ENCODE measurements at regions not wholly inside any gene's neighbourhood (a gene's known extent, or its start where the extent isn't known, plus 50 kb on each side); places are given as distances from the start of the nearest gene placed in this dataset.

DNA sequence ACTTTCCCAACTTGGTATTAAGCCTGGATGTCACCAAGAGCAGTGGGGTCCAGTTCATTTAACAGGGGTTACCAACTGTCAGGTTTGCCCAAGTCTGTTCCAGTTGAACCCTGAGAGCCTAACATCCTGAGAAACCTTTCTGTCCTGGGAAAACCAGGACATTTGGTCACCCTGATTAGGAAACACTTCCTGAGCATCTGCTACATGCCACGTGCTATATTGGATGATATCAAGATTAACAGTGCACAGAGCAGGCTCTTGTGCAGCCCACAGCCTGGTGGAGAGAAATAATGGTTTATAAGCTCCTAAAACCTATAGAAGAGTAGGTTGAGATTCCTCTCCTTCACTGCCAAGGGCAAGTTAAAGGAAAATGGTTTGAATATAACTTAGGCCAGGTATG, 102.9 kb upstream of the RAD23B start:
- TF ChIP-seq, protein P1, sequence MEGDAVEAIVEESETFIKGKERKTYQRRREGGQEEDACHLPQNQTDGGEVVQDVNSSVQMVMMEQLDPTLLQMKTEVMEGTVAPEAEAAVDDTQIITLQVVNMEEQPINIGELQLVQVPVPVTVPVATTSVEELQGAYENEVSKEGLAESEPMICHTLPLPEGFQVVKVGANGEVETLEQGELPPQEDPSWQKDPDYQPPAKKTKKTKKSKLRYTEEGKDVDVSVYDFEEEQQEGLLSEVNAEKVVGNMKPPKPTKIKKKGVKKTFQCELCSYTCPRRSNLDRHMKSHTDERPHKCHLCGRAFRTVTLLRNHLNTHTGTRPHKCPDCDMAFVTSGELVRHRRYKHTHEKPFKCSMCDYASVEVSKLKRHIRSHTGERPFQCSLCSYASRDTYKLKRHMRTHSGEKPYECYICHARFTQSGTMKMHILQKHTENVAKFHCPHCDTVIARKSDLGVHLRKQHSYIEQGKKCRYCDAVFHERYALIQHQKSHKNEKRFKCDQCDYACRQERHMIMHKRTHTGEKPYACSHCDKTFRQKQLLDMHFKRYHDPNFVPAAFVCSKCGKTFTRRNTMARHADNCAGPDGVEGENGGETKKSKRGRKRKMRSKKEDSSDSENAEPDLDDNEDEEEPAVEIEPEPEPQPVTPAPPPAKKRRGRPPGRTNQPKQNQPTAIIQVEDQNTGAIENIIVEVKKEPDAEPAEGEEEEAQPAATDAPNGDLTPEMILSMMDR (conservative IDR thresholded peaks at IDR 0.05; ENCODE audit: low read depth, low read length): no peak
- TF ChIP-seq POLR2A (IDR thresholded peaks at IDR 0.05; ENCODE audit: low read depth, low read length) (no peak), CEBPB (IDR thresholded peaks at IDR 0.05; ENCODE audit: low read depth, low read length) (no peak), RAD21 (IDR thresholded peaks at IDR 0.05; ENCODE audit: low read length) (no peak), FOS (IDR thresholded peaks at IDR 0.05; ENCODE audit: low read depth, low read length) (no peak), ELK1 (IDR thresholded peaks at IDR 0.05; ENCODE audit: borderline replicate concordance, low read depth, low read length) (no peak), RFX5 (IDR thresholded peaks at IDR 0.05; ENCODE audit: low read depth, low read length) (no peak), SMC3 (IDR thresholded peaks at IDR 0.05; ENCODE audit: low read depth, low read length) (no peak), MAZ (IDR thresholded peaks at IDR 0.05; ENCODE audit: borderline replicate concordance, low read depth, low read length) (no peak), MAFK (IDR thresholded peaks at IDR 0.05; ENCODE audit: low read depth, low read length) (no peak), BHLHE40 (IDR thresholded peaks at IDR 0.05; ENCODE audit: low read depth, low read length) (no peak), RCOR1 (IDR thresholded peaks at IDR 0.05; ENCODE audit: insufficient replicate concordance, low read length) (no peak), NFE2L2 (IDR thresholded peaks at IDR 0.05; ENCODE audit: low read depth, low read length) (no peak)
- TF ChIP-seq, protein P2, sequence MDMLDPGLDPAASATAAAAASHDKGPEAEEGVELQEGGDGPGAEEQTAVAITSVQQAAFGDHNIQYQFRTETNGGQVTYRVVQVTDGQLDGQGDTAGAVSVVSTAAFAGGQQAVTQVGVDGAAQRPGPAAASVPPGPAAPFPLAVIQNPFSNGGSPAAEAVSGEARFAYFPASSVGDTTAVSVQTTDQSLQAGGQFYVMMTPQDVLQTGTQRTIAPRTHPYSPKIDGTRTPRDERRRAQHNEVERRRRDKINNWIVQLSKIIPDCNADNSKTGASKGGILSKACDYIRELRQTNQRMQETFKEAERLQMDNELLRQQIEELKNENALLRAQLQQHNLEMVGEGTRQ (IDR thresholded peaks at IDR 0.05; ENCODE audit: low read depth, low read length): no peak
